ENCODE measurements at regions not wholly inside any gene's neighbourhood (a gene's known extent, or its start where the extent isn't known, plus 50 kb on each side); places are given as distances from the start of the nearest gene placed in this dataset.

GRCh38 chrY:19351616-19352015 lies 392.9 kb downstream of the KDM5D start:
- intact Hi-C loops (cut with DNase I) = no loop called here
- no peaks in the 10 kb centered on the region for H3K27me3 ChIP-seq (ENCODE audit: control insufficient read depth, insufficient read depth, low read length)
- H3K9ac ChIP-seq (ENCODE audit: low read length in 3 of 3) = no peak overlapping the region
- H3K36me3 ChIP-seq (ENCODE audit: control insufficient read depth in 2 of 3, insufficient read depth in 3 of 3, low read length in 3 of 3) = no peaks in the 10 kb centered on the region
- H3K27ac ChIP-seq (ENCODE audit: low read depth in 2 of 2, low read length in 2 of 2) = no peak overlapping the region
- H3K4me3 ChIP-seq (ENCODE audit: low read length in 3 of 3) = no peak overlapping the region
- FAIRE-seq = no peak
- no peak for TF ChIP-seq CTCF (IDR thresholded peaks at IDR 0.05; ENCODE audit: borderline replicate concordance, extremely low read depth, insufficient read depth)
- no peak for DNase-seq
- H3K4me1 ChIP-seq (ENCODE audit: control insufficient read depth in 2 of 3, insufficient read depth in 2 of 3, low read depth in 1 of 3, low read length in 3 of 3) = no peaks in the 10 kb centered on the region
- no peaks in the 10 kb centered on the region for H3K9me3 ChIP-seq (ENCODE audit: control insufficient read depth in 2 of 3, insufficient read depth in 1 of 3, low read length in 3 of 3)

GRCh38 chrY:19321701-19322100 lies 422.8 kb downstream of the KDM5D start:
- Histone ChIP-seq H3K4me1 (ENCODE audit: control insufficient read depth in 2 of 3, insufficient read depth in 2 of 3, low read depth in 1 of 3, low read length in 3 of 3) (no peaks in the 10 kb centered on the region), H3K9ac (ENCODE audit: low read length in 3 of 3) (no peak overlapping the region), H3K27me3 (ENCODE audit: control insufficient read depth, insufficient read depth, low read length) (no peaks in the 10 kb centered on the region), H3K36me3 (ENCODE audit: control insufficient read depth in 2 of 3, insufficient read depth in 3 of 3, low read length in 3 of 3) (no peaks in the 10 kb centered on the region), H3K9me3 (ENCODE audit: control insufficient read depth in 2 of 3, insufficient read depth in 1 of 3, low read length in 3 of 3) (no peaks in the 10 kb centered on the region), H3K4me3 (ENCODE audit: low read length in 3 of 3) (no peak overlapping the region), H3K27ac (ENCODE audit: low read depth in 2 of 2, low read length in 2 of 2) (no peak overlapping the region)
- intact Hi-C loops (cut with DNase I) = no loop called here
- DNase-seq (no peak), FAIRE-seq (no peak)
- TF ChIP-seq CTCF (IDR thresholded peaks at IDR 0.05; ENCODE audit: borderline replicate concordance, extremely low read depth, insufficient read depth) = no peak

DNA sequence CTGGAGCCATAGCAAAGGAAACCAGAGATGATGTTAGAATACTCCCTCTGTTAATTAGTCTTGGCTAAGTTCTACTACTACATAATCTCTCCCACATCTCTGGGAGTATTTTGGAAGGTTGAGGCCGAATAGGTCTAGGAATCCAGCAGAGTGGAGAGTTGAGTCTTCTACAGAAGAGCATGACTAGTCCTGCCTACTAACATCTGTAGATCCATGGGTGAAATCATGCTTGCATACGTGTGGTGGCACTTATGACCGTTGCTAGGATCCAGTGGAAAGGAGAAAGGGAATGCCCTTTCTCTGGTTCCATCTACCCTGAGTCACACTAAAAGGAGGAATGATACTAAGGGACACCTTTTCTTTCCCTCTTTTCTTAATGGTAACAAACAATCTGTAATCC lies 425.4 kb downstream of the KDM5D start:
- no peak overlapping the region for H3K27ac ChIP-seq (ENCODE audit: low read depth in 2 of 2, low read length in 2 of 2)
- TF ChIP-seq CTCF (IDR thresholded peaks at IDR 0.05; ENCODE audit: borderline replicate concordance, extremely low read depth, insufficient read depth) = no peak
- FAIRE-seq (no peak), DNase-seq (no peak)
- no peaks in the 10 kb centered on the region for H3K36me3 ChIP-seq (ENCODE audit: control insufficient read depth in 2 of 3, insufficient read depth in 3 of 3, low read length in 3 of 3)
- no peak overlapping the region for H3K9ac ChIP-seq (ENCODE audit: low read length in 3 of 3)
- no peaks in the 10 kb centered on the region for H3K4me1 ChIP-seq (ENCODE audit: control insufficient read depth in 2 of 3, insufficient read depth in 2 of 3, low read depth in 1 of 3, low read length in 3 of 3)
- intact Hi-C loops (cut with DNase I) = no loop called here
- H3K9me3 ChIP-seq (ENCODE audit: control insufficient read depth in 2 of 3, insufficient read depth in 1 of 3, low read length in 3 of 3) = no peaks in the 10 kb centered on the region
- no peak overlapping the region for H3K4me3 ChIP-seq (ENCODE audit: low read length in 3 of 3)
- H3K27me3 ChIP-seq (ENCODE audit: control insufficient read depth, insufficient read depth, low read length) = no peaks in the 10 kb centered on the region

- no peak overlapping the region for H3K27ac ChIP-seq (ENCODE audit: low read depth in 2 of 2, low read length in 2 of 2)
- TF ChIP-seq CTCF (IDR thresholded peaks at IDR 0.05; ENCODE audit: borderline replicate concordance, extremely low read depth, insufficient read depth) = no peak
- intact Hi-C loops (cut with DNase I) = no loop called here
- no peak for DNase-seq
- H3K4me1 ChIP-seq (ENCODE audit: control insufficient read depth in 2 of 3, insufficient read depth in 2 of 3, low read depth in 1 of 3, low read length in 3 of 3) = no peaks in the 10 kb centered on the region
- FAIRE-seq = no peak
- no peaks in the 10 kb centered on the region for H3K36me3 ChIP-seq (ENCODE audit: control insufficient read depth in 2 of 3, insufficient read depth in 3 of 3, low read length in 3 of 3)
- H3K9ac ChIP-seq (ENCODE audit: low read length in 3 of 3) = no peak overlapping the region
- no peaks in the 10 kb centered on the region for H3K27me3 ChIP-seq (ENCODE audit: control insufficient read depth, insufficient read depth, low read length)
- no peaks in the 10 kb centered on the region for H3K9me3 ChIP-seq (ENCODE audit: control insufficient read depth in 2 of 3, insufficient read depth in 1 of 3, low read length in 3 of 3)
- no peak overlapping the region for H3K4me3 ChIP-seq (ENCODE audit: low read length in 3 of 3)
Observed at GRCh38 chrY:19317271-19317987, 427.1 kb downstream of the KDM5D start.
